GM21367 (cell line): ENCODE measurements at regions not wholly inside any gene's neighbourhood (a gene's known extent, or its start where the extent isn't known, plus 50 kb on each side); places are given as distances from the start of the nearest gene placed in this dataset.

Source experiments
- ATAC-seq: cut with Tn5 transposase; IDR thresholded peaks from one replicate; pipeline ENCODE4 v1.9.1; 2021; ENCODE audit not compliant: unreplicated experiment

- no peak for ATAC-seq
Observed at GRCh38 chr5:155952486-155953089, 374.4 kb upstream of the SGCD start.

- no peak for ATAC-seq
Observed at GRCh38 chr5:155953335-155953734, 373.6 kb upstream of the SGCD start.

- no peak for ATAC-seq
Observed at GRCh38 chr5:155954701-155955445, 372.1 kb upstream of the SGCD start.

- ATAC-seq = no peak
Observed at GRCh38 chr5:155957884-155958283, 369.1 kb upstream of the SGCD start.

GRCh38 chr5:155959082-155959481 lies 367.9 kb upstream of the SGCD start:
- ATAC-seq = no peak

- no peak for ATAC-seq
Observed at GRCh38 chr5:155960177-155960576, 366.8 kb upstream of the SGCD start.

- no peak for ATAC-seq
Observed at GRCh38 chr5:155969537-155969936, 357.4 kb upstream of the SGCD start.

- ATAC-seq = no peak
Observed at GRCh38 chr5:155974369-155974768, 352.6 kb upstream of the SGCD start.

GRCh38 chr5:155978850-155979249 lies 348.1 kb upstream of the SGCD start:
- ATAC-seq = no peak

- ATAC-seq = no peak
Observed at GRCh38 chr5:155982354-155982753, 344.6 kb upstream of the SGCD start.

GRCh38 chr5:155983954-155984353 lies 343.0 kb upstream of the SGCD start:
- ATAC-seq = no peak

GRCh38 chr5:155987265-155987810 lies 339.6 kb upstream of the SGCD start:
- no peak for ATAC-seq

- ATAC-seq = no peak
Observed at GRCh38 chr5:155989879-155990278, 337.1 kb upstream of the SGCD start.

- ATAC-seq = no peak
Observed at GRCh38 chr5:155996123-155996522, 330.8 kb upstream of the SGCD start.

- ATAC-seq = no peak
Observed at GRCh38 chr5:155998257-155998656, 328.7 kb upstream of the SGCD start.

- ATAC-seq = no peak
Observed at GRCh38 chr5:156000115-156000514, 326.8 kb upstream of the SGCD start.

GRCh38 chr5:156004754-156005153 lies 322.2 kb upstream of the SGCD start:
- no peak for ATAC-seq

- ATAC-seq = no peak
Observed at GRCh38 chr5:156006026-156006647, 320.8 kb upstream of the SGCD start.

- no peak for ATAC-seq
Observed at GRCh38 chr5:156008844-156009243, 318.1 kb upstream of the SGCD start.

GRCh38 chr5:156009583-156009982 lies 317.4 kb upstream of the SGCD start:
- ATAC-seq = no peak

- no peak for ATAC-seq
Observed at GRCh38 chr5:156015137-156015536, 311.8 kb upstream of the SGCD start.

GRCh38 chr5:156019130-156019529 lies 307.8 kb upstream of the SGCD start:
- ATAC-seq = no peak
